ENCODE measurements at regions not wholly inside any gene's neighbourhood (a gene's known extent, or its start where the extent isn't known, plus 50 kb on each side); places are given as distances from the start of the nearest gene placed in this dataset.

- no peak for DNase-seq (ENCODE audit: low spot score)
These were observed 218.2 kb downstream of the SH3BP4 start for GRCh38 chr2:235170016-235170415.

DNA sequence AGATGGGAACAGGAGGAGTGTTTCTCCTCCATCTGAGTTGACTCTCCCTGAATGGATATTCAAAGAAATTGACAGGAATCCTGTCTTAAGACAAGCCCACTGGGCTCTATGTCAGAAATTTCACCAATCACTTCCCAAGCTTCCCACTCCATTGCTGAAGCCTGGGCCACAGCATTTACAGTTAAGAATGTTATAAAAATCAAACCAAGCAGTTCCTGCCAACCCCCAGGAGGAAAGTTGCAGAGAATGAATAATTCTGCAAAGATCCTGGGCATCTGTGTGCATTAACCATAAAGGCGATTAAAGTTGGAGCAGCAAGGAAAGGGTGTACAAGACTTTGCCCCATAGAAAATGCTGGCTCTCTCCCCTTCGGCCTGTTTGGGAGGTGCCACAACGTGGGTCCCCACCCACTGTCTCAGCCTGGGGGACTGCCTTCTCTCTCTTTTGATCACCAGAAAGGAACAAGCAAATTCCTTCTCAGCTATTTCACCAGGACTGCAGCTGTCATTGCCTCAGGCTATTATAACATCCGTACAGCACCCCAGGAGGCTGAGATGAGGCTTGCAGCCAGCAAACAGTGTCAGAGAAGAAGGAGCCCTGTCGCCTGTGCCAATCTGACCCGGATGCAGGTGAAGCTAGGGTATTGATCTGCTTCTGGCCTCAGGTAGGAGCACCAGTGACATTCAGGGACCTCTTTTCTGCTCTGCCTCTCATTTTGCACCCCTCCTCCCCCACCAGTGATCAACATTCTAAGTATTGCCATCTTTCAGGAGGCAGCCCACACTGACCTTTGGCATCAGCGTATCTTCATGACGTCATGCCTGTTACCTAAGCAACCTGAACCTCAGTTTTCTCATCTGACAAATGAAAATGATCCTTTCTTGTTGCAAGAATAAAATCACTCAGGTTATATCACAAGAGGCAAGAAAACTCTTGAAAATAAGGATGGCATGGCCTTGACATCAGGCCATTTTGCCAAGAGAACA lies 219.0 kb downstream of the SH3BP4 start:
- DNase-seq (ENCODE audit: low spot score): no peak

DNA sequence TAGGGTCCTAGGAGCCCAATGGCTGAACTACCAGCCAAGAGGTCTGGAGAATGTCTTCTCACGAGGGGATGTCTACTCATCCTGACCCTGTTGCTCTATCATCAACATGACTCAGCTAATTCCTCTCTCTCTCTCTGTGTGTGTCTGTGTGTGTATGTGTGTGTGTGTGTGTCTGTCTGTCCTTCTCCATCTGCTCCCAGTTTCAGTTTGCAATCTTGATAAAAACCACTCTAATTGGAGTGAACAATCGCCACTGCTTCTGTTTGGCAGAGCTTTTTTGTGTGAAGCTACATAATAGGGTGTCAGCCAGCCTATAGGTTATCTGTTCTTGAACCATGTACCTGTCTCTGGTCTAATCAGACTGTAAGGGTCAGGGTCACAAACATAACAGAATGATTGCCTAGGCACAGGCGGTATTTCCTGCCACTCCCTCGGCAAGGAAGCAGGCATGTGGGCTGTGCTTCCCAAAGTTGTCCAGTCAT lies 219.8 kb downstream of the SH3BP4 start:
- no peak for DNase-seq (ENCODE audit: low spot score)

- DNase-seq (ENCODE audit: low spot score): no peak
These were observed 228.8 kb downstream of the SH3BP4 start for GRCh38 chr2:235180642-235181041.

- no peak for DNase-seq (ENCODE audit: low spot score)
These were observed 232.0 kb downstream of the SH3BP4 start for GRCh38 chr2:235183786-235184185.

- DNase-seq (ENCODE audit: low spot score): no peak
These were observed 236.0 kb downstream of the SH3BP4 start for GRCh38 chr2:235187806-235188205.

- DNase-seq (ENCODE audit: low spot score): no peak
These were observed 239.7 kb downstream of the SH3BP4 start for GRCh38 chr2:235191486-235191885.

DNA sequence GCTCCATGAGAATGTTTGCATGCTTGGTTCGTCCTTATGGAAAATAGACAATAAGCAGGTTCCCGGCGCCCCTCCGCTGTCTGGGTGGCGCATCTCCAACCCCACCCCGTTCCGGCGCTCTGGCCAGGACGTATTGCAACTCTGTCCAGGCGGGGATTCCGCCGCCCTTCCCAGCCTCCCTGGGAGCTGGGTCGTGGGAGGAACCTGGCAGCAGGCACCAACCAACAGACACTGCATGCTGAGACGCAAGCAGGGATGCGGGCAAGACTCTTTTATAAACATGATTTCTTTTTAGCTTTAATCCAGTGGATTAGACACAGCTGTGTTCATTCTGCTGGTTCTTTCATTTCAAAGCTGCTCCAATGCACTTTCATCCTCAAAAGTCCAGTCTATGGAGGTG lies 240.2 kb downstream of the SH3BP4 start:
- DNase-seq (ENCODE audit: low spot score): no peak

DNA sequence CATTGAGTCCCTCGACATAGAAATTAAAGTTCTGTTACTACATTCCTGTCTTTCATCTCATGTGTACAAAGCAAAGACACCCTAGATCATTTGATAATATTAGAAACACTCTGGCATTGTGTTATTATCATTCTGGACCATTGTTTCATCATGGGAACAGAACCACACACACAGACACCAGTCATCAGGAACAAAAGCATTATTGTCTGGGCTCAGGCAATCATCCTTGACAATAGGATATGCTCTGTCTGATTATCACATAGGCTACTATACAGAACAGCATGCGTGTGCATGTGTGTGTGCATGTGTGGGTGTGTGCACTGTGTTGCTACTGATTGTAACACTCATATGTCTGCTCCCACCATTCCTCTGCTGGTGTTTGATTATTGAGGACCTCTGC lies 242.5 kb downstream of the SH3BP4 start:
- DNase-seq (ENCODE audit: low spot score): no peak

DNA sequence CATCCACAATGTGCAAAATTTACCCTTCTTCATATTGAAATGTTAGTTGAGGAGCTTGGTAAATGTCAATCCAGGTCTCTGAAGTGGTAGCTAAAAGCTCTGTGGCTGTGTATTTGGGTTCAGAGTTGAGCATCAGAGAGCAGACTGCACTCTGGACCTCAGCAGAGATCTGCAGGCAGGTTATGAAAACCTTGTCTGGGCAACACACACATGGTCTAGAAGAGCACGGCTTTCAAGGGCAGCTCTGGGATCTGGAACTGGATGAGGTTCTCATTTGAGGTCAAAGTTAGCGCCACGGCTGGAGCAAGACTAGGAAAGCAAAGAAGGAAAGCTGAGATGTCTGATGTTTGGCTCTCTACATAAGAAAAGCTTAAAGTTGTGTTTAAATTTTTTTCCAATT lies 243.0 kb downstream of the SH3BP4 start:
- DNase-seq (ENCODE audit: low spot score): no peak

DNA sequence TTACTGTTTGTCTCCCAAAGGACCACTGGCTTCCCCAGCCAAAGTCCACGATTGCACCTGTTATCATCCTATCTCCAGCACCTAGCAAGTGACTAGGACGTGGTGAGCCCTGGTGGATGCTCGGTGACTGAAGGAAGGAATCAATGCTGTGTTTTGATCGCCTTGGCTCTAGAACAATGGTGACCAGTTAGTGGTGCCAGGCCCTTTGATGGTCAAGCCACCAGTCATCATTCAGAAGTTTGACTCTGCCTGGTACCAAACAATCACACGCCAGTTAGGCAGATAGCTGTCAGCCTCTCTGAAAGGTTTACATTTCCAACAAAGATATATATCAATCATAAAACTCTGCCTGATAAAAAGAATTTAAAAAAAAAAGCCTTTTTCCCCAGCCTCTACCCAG lies 244.1 kb downstream of the SH3BP4 start:
- DNase-seq (ENCODE audit: low spot score): no peak

GRCh38 chr2:235199128-235199527 lies 247.3 kb downstream of the SH3BP4 start:
- no peak for DNase-seq (ENCODE audit: low spot score)

GRCh38 chr2:235200216-235200615 lies 248.4 kb downstream of the SH3BP4 start:
- DNase-seq (ENCODE audit: low spot score): no peak

DNA sequence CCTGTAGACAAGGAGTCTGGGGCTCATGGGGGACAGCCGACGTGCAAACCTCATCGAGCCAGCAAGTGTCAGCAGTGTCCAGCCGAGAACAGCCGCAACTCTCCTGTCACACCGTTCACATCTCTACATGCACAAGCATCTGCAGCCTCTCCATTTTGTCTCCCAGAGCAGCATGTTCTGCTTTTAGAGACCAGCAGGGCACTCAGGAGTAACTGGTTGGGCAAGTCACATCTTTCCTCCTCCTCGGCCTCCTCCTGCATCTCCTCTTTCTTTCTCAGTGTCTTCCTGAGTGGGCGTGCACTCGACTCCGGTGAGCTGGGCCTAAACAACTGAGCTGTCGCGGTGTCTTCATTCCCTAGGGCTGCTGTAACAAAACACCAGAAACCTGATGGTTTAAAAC lies 249.9 kb downstream of the SH3BP4 start:
- no peak for DNase-seq (ENCODE audit: low spot score)

GRCh38 chr2:235204948-235205347 lies 253.1 kb downstream of the SH3BP4 start:
- DNase-seq (ENCODE audit: low spot score): no peak

- no peak for DNase-seq (ENCODE audit: low spot score)
These were observed 254.6 kb downstream of the SH3BP4 start for GRCh38 chr2:235206399-235206798.

DNA sequence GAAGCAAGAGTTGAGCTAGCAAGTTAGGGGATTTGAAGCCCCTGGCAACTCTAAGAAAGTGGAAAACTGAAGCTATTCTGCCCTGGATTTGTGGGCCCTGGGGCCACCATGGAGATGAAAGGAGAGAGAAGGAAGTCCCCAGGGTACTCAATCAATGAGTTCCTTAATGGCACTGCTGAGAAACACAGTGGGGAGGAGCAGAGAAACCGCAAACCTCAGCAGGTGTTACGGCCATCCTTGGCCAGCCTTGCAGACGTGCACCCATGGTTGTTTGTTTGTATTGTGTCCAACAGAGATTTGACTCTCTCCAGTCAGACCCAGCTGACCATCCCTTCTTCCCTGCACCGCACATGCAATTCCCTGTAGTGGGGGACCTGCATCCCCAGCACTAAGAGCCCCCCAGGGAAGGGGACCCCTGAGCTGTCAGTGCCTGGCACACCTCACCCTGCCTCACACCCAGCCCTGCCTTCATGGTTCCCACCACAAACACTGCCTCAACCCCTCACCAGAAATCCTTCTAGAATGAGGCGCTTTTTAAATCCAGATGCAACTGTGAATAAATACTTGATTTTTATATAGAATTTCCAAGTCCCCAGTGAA lies 255.3 kb downstream of the SH3BP4 start:
- no peak for DNase-seq (ENCODE audit: low spot score)

GRCh38 chr2:235211056-235211455 lies 259.2 kb downstream of the SH3BP4 start:
- DNase-seq (ENCODE audit: low spot score): no peak

DNA sequence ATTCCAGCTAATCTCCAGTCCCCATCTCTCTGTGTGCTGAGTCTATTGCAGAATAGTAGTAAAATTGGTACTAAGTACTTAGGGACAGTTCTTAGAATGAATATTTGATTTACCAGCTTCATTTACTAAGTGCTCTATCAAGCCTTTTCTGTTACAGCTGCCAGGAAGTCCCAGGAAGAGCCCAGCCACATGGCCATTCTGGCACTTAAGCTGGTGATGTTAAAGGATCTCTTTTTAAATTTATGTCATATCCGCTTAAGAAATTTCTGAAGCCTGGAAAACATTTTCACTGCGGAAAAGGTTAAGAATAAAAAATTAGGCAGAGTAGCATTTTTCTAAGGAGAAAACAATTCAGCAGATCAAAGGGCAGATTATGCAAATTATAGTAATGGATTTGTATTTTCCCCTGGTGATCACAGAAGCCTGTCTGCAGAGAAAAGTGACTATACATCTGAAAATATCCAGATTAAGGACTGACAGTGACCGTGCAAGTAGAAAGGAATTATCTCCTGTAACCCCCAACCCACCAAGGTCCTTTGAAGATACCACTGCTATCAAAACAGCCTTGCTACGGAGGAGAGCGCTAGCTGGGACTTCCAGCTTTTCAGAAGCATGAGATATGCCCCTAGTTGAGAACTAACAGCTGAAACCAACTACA lies 260.8 kb downstream of the SH3BP4 start:
- DNase-seq (ENCODE audit: low spot score): no peak

DNA sequence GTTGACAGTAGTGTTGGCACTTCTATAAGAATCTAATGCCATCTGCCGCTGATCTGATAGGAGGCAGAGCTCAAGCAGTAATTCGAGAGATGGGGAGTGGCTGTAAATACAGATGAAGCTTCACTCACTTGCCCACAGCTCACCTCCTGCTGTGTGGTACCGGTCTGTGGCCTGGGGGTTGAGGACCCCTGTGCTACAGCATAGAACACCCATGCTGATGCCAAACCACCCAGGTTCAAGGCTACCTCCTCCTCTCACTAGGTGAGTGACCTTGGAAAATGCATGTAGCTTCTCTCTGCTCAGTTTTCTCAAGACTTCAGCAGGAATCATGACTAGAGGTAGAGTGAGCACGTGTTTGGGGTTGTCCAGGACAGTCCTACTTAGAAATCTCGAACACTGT lies 263.4 kb downstream of the SH3BP4 start:
- no peak for DNase-seq (ENCODE audit: low spot score)

GRCh38 chr2:235216901-235217300 lies 265.1 kb downstream of the SH3BP4 start:
- DNase-seq (ENCODE audit: low spot score): no peak

DNA sequence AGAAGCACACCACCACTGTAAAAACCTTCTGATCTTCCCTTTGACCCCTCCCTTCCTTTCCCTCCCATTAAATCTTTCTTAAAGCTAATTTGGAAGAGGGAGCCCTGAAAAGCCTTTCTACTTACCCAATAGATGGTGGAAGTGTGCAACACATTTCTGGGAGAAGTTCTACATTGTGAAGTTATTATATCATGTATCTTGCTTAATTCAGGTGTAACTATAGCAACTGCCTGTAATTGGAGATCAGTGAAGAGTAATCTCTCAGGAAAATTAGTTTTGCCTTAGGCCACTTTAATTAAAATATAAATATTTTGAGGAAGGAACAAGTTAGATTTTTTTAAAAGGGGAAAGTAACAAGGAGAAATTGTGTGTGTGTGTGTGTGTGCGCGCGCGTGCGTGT lies 266.0 kb downstream of the SH3BP4 start:
- DNase-seq (ENCODE audit: low spot score): no peak

GRCh38 chr2:235218486-235218907 lies 266.7 kb downstream of the SH3BP4 start:
- DNase-seq (ENCODE audit: low spot score): no peak

Data from left forelimb (tissue), 1 donor.